ENCODE measurements at regions not wholly inside any gene's neighbourhood (a gene's known extent, or its start where the extent isn't known, plus 50 kb on each side); places are given as distances from the start of the nearest gene placed in this dataset.

DNA sequence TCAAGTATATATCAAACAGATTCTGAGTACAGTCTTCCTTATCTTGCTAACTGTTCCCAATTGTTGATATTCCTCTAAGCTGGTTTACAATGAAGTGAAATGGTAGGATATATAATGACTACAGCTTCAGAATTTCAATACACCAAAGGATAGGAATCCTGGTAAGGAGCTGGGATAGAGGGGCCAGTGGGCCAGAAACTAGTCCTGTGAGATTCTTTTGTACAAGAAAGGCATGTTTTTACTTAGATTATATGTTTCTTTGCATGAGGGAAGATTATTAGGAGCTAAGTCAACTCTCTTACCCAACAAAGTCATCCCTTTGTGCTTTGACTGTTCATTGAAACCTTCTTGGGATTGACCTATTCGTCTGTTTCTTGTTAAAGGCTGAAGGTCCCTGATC is 435.7 kb downstream of the PLK2 start:
- Histone ChIP-seq H3K27me3 (no peaks in the 10 kb centered on the region), H3K9me3 (no peaks in the 10 kb centered on the region), H3K36me3 (no peaks in the 10 kb centered on the region), H3K4me3 (no peak overlapping the region), H3K27ac (no peak overlapping the region), H3K4me1 (peaks cover 5 to 10% of the 10 kb centered on the region in 2 donors)
- in situ Hi-C loops (cut with MboI; ENCODE audit: low sequenced_read_pairs in 4 of 4) (no loop called here), intact Hi-C loops (cut with DNase I; ENCODE audit: low total_unique reads) (no loop called here)
- DNase-seq (no peak), ATAC-seq (no peak)
- TF ChIP-seq POLR2A (IDR thresholded peaks at IDR 0.05): no peak
- TF ChIP-seq, protein P1, sequence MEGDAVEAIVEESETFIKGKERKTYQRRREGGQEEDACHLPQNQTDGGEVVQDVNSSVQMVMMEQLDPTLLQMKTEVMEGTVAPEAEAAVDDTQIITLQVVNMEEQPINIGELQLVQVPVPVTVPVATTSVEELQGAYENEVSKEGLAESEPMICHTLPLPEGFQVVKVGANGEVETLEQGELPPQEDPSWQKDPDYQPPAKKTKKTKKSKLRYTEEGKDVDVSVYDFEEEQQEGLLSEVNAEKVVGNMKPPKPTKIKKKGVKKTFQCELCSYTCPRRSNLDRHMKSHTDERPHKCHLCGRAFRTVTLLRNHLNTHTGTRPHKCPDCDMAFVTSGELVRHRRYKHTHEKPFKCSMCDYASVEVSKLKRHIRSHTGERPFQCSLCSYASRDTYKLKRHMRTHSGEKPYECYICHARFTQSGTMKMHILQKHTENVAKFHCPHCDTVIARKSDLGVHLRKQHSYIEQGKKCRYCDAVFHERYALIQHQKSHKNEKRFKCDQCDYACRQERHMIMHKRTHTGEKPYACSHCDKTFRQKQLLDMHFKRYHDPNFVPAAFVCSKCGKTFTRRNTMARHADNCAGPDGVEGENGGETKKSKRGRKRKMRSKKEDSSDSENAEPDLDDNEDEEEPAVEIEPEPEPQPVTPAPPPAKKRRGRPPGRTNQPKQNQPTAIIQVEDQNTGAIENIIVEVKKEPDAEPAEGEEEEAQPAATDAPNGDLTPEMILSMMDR (IDR thresholded peaks at IDR 0.05 in 4 of 5, conservative IDR thresholded peaks at IDR 0.05 in 1 of 5): no peak

DNA sequence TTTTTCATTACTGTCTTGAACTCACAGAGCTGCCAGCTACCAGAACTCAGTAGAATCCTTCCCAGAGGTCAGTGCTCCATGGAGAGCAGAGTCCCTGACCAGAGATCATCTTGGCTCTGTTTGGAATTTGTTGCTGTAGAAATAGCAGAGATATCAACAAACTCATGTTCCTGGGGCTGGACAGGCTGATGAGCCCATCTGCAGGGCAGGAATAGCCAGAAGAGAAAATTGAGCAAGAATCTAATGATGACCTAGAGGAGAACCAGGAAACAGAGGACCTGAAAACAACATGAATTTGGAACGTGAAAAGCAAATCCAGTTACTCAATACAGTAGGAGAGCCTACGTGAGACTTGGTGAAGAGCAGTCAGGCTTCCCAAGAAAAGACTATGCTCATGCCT is 437.8 kb downstream of the PLK2 start:
- in situ Hi-C loops (cut with MboI; ENCODE audit: low sequenced_read_pairs in 4 of 4) (no loop called here), intact Hi-C loops (cut with DNase I; ENCODE audit: low total_unique reads) (no loop called here)
- H3K36me3 ChIP-seq: no peaks in the 10 kb centered on the region
- peak; percentile 3 to 40 for DNase-seq
- H3K4me3 ChIP-seq: no peak overlapping the region
- TF ChIP-seq, protein P1 (IDR thresholded peaks at IDR 0.05 in 4 of 5, conservative IDR thresholded peaks at IDR 0.05 in 1 of 5): no peak
- TF ChIP-seq POLR2A (IDR thresholded peaks at IDR 0.05): no peak
- no peaks in the 10 kb centered on the region for H3K9me3 ChIP-seq
- no peaks in the 10 kb centered on the region for H3K27me3 ChIP-seq
- H3K4me1 ChIP-seq: peaks cover 8 to 12% of the 10 kb centered on the region in 2 donors
- peak; percentile 50 to 86 for ATAC-seq
- peak overlapping the region in 1 of 4 donors; percentile 10 for H3K27ac ChIP-seq

GRCh38 chr5:58021466-58021865 is 438.4 kb downstream of the PLK2 start:
- H3K27me3 ChIP-seq: no peaks in the 10 kb centered on the region
- peak overlapping the region in 1 of 4 donors; percentile 10 for H3K27ac ChIP-seq
- H3K4me3 ChIP-seq: no peak overlapping the region
- H3K9me3 ChIP-seq: no peaks in the 10 kb centered on the region
- H3K36me3 ChIP-seq: no peaks in the 10 kb centered on the region
- no peak for TF ChIP-seq POLR2A (IDR thresholded peaks at IDR 0.05)
- TF ChIP-seq, protein P1 (IDR thresholded peaks at IDR 0.05 in 4 of 5, conservative IDR thresholded peaks at IDR 0.05 in 1 of 5): no peak
- H3K4me1 ChIP-seq: peaks cover 8 to 12% of the 10 kb centered on the region in 2 donors
- no peak for DNase-seq
- in situ Hi-C loops (cut with MboI; ENCODE audit: low sequenced_read_pairs in 4 of 4): no loop called here
- ATAC-seq: no peak
- intact Hi-C loops (cut with DNase I; ENCODE audit: low total_unique reads): no loop called here

- ATAC-seq: peak; percentile 49 to 54
- intact Hi-C loops (cut with DNase I; ENCODE audit: low total_unique reads) (no loop called here), in situ Hi-C loops (cut with MboI; ENCODE audit: low sequenced_read_pairs in 4 of 4) (no loop called here)
- Histone ChIP-seq H3K36me3 (no peaks in the 10 kb centered on the region), H3K9me3 (no peaks in the 10 kb centered on the region), H3K27ac (no peak overlapping the region), H3K4me3 (no peak overlapping the region), H3K27me3 (no peaks in the 10 kb centered on the region), H3K4me1 (peaks cover 8 to 12% of the 10 kb centered on the region in 2 donors)
- peak; percentile 6 to 61 for DNase-seq
- TF ChIP-seq POLR2A (IDR thresholded peaks at IDR 0.05): no peak
- TF ChIP-seq, protein P1 (IDR thresholded peaks at IDR 0.05 in 4 of 5, conservative IDR thresholded peaks at IDR 0.05 in 1 of 5): no peak
These were observed 440.3 kb downstream of the PLK2 start for GRCh38 chr5:58019614-58020013.

GRCh38 chr5:58018016-58018415 is 441.9 kb downstream of the PLK2 start:
- H3K36me3 ChIP-seq: no peaks in the 10 kb centered on the region
- intact Hi-C loops (cut with DNase I; ENCODE audit: low total_unique reads): no loop called here
- H3K4me1 ChIP-seq: peaks cover 8 to 12% of the 10 kb centered on the region in 2 donors
- no peaks in the 10 kb centered on the region for H3K9me3 ChIP-seq
- TF ChIP-seq, protein P1 (IDR thresholded peaks at IDR 0.05 in 4 of 5, conservative IDR thresholded peaks at IDR 0.05 in 1 of 5): no peak
- TF ChIP-seq POLR2A (IDR thresholded peaks at IDR 0.05): no peak
- in situ Hi-C loops (cut with MboI; ENCODE audit: low sequenced_read_pairs in 4 of 4): no loop called here
- DNase-seq: no peak
- no peak overlapping the region for H3K27ac ChIP-seq
- ATAC-seq: no peak
- no peaks in the 10 kb centered on the region for H3K27me3 ChIP-seq
- no peak overlapping the region for H3K4me3 ChIP-seq
